CD14-positive monocyte (primary cell): ENCODE measurements at regions not wholly inside any gene's neighbourhood (a gene's known extent, or its start where the extent isn't known, plus 50 kb on each side); places are given as distances from the start of the nearest gene placed in this dataset.

Experiments
- DNase-seq, 3 donors: peaks; one replicate each; pipeline ENCODE4 v3.0.0-alpha.2; 2011 to 2022
- H2AFZ ChIP-seq: 2 replicates; pipeline ENCODE4 v1.6.0; 2012; ENCODE audit warnings: mild to moderate bottlenecking, low read depth, low read length, inconsistent platforms; ENCODE audit not compliant: insufficient read depth, poor library complexity, severe bottlenecking
- H3K27ac ChIP-seq, 2 donors: 1 replicate in 1 of 2; 2 replicates in 1 of 2; pipeline ENCODE4 v1.5.1; 2012 to 2013; ENCODE audit warnings: low read length in 2 of 2, control low read depth in 1 of 2, inconsistent platforms in 1 of 2, low read depth in 1 of 2, mild to moderate bottlenecking in 1 of 2
- H3K27me3 ChIP-seq, 2 donors: one replicate each; pipeline versions ENCODE4 v1.6.0 to v1.6.1; 2011 to 2013; ENCODE audit warnings: low read length in 2 of 2; ENCODE audit not compliant: control insufficient read depth in 2 of 2, insufficient read depth in 2 of 2
- H3K36me3 ChIP-seq, 2 donors: replicated peaks in 1 of 2; 1 replicate in 1 of 2; 2 replicates in 1 of 2; pipeline versions ENCODE4 v1.5.1 to v1.6.1; 2012 to 2013; ENCODE audit warnings: low read length in 2 of 2, control low read depth in 1 of 2, inconsistent platforms in 1 of 2, mild to moderate bottlenecking in 1 of 2; ENCODE audit not compliant: insufficient read depth in 2 of 2, control insufficient read depth in 1 of 2
- H3K4me1 ChIP-seq, 2 donors: 1 replicate in 1 of 2; 2 replicates in 1 of 2; pipeline versions ENCODE4 v1.5.1 to v1.6.1; 2012 to 2013; ENCODE audit warnings: low read length in 2 of 2, control low read depth in 1 of 2, inconsistent platforms in 1 of 2, mild to moderate bottlenecking in 1 of 2, moderate library complexity in 1 of 2; ENCODE audit not compliant: insufficient read depth in 2 of 2, control insufficient read depth in 1 of 2
- H3K4me2 ChIP-seq: replicated peaks from 2 replicates; pipeline ENCODE3; 2012; ENCODE audit warnings: low read length, moderate library complexity, mild to moderate bottlenecking; ENCODE audit not compliant: poor library complexity, severe bottlenecking; ENCODE audit errors: extremely low read depth
- H3K4me3 ChIP-seq, 3 experiments: fragments of 200-600 bp in 1 of 3; sonication (generic) in 1 of 3; replicated peaks in 1 of 3; 1 replicate in 2 of 3; 2 replicates in 1 of 3; pipeline ENCODE4 v1.5.1; 2011 to 2013; ENCODE audit warnings: low read length in 3 of 3, mild to moderate bottlenecking in 3 of 3, control low read depth in 2 of 3, low read depth in 2 of 3, inconsistent platforms in 1 of 3, moderate library complexity in 1 of 3
- H3K79me2 ChIP-seq: 2 replicates; pipeline ENCODE4 v1.6.0; 2012; ENCODE audit warnings: mild to moderate bottlenecking, control low read depth, inconsistent platforms, low read length, moderate library complexity; ENCODE audit not compliant: insufficient read depth
- H3K9ac ChIP-seq: 2 replicates; pipeline ENCODE4 v1.6.0; 2017; ENCODE audit warnings: low read length, mild to moderate bottlenecking; ENCODE audit not compliant: insufficient read depth, poor library complexity, severe bottlenecking
- H3K9me3 ChIP-seq, 2 donors: replicated peaks in 1 of 2; 1 replicate in 1 of 2; 2 replicates in 1 of 2; pipeline versions ENCODE4 v1.5.1 to v1.6.1; 2012 to 2013; ENCODE audit warnings: low read length in 2 of 2, control low read depth in 1 of 2; ENCODE audit not compliant: control insufficient read depth in 1 of 2, insufficient read depth in 1 of 2
- H4K20me1 ChIP-seq: 2 replicates; pipeline ENCODE4 v1.6.0; 2012; ENCODE audit warnings: mild to moderate bottlenecking, low read length, control low read depth, moderate library complexity; ENCODE audit not compliant: insufficient read depth
- H3K27ac Mint-ChIP-seq, 7 donors: one replicate each; pipeline ENCODE4 v1.8.0; 2020; ENCODE audit warnings: mild to moderate bottlenecking in 7 of 7, mixed read lengths in 7 of 7, moderate library complexity in 6 of 7, inconsistent platforms in 2 of 7
- H3K27me3 Mint-ChIP-seq, 3 donors: one replicate each; pipeline ENCODE4 v1.8.0; 2021 to 2022; ENCODE audit warnings: low read depth in 3 of 3, mild to moderate bottlenecking in 3 of 3, mixed read lengths in 3 of 3, moderate library complexity in 3 of 3, inconsistent platforms in 1 of 3
- H3K36me3 Mint-ChIP-seq, 2 donors: one replicate each; pipeline ENCODE4 v1.8.0; 2020; ENCODE audit warnings: mixed read lengths in 2 of 2, inconsistent platforms in 1 of 2, mild to moderate bottlenecking in 1 of 2
- H3K4me1 Mint-ChIP-seq: one replicate; pipeline ENCODE4 v1.8.0; 2020; ENCODE audit warnings: mild to moderate bottlenecking, mixed read lengths
- H3K4me3 Mint-ChIP-seq, 2 donors: one replicate each; pipeline ENCODE4 v1.8.0; 2020; ENCODE audit warnings: mild to moderate bottlenecking in 2 of 2, mixed read lengths in 2 of 2, moderate library complexity in 1 of 2
- H3K9me3 Mint-ChIP-seq, 7 donors: one replicate each; pipeline ENCODE4 v1.8.0; 2020 to 2022; ENCODE audit warnings: mixed read lengths in 7 of 7, mild to moderate bottlenecking in 6 of 7, moderate library complexity in 6 of 7, inconsistent platforms in 2 of 7
- CTCF ChIP-seq: fragments of 200-600 bp; IDR thresholded peaks from one replicate; pipeline ENCODE4 v1.8.0; 2022; ENCODE audit warnings: antibody characterized with exemption, mild to moderate bottlenecking
- WGBS: methylation state at CpG from one replicate; pipeline ENCODE4 v1.1.5; 2013; ENCODE audit warnings: missing lambda C conversion rate; ENCODE audit not compliant: insufficient coverage; 5-methylcytosine and 5-hydroxymethylcytosine counted together
- intact Hi-C, 2 donors: fragments of 100-400 bp; cut with micrococcal nuclease; formaldehyde crosslinking; loops; one replicate each; pipeline versions ENCODE4 v1.15.0 to v1.15.1; 2023

- DNase-seq, result no peak
- H3K4me2 ChIP-seq, result no peak overlapping the region
- H3K4me3 Mint-ChIP-seq, result no peak overlapping the region
Observed at GRCh38 chr17:77893144-77894044, 65.1 kb upstream of the TNRC6C start.

More at GRCh38 chr17:77893144-77894044, 65.1 kb upstream of the TNRC6C start:
- 83% methylated on average over 11 of the region's 23 CpGs for WGBS
- TF ChIP-seq CTCF, result no peak
- Histone ChIP-seq H3K9me3 (no peaks in the 10 kb centered on the region), H3K79me2 (no peaks in the 10 kb centered on the region), H3K4me1 (peaks cover 6 to 7% of the 10 kb centered on the region in 2 donors), H2AFZ (no peak overlapping the region), H3K27ac (no peak overlapping the region), H4K20me1 (no peaks in the 10 kb centered on the region), H3K36me3 (no peaks in the 10 kb centered on the region), H3K4me3 (no peak overlapping the region), H3K27me3 (peaks cover 0 to 56% of the 10 kb centered on the region in 2 donors), H3K9ac (no peak overlapping the region)
- H3K27me3 Mint-ChIP-seq, result peaks cover 27 to 63% (median 58%) of the 10 kb centered on the region in 3 donors
- H3K36me3 Mint-ChIP-seq, result no peaks in the 10 kb centered on the region
- H3K4me1 Mint-ChIP-seq, result peaks cover 8% of the 10 kb centered on the region
- intact Hi-C loops, result no loop called here
- peak overlapping the region in 3 of 7 donors; percentile 4 to 76 (median 27) for H3K27ac Mint-ChIP-seq
- H3K9me3 Mint-ChIP-seq, result peaks cover 0 to 4% (median 0%) of the 10 kb centered on the region in 7 donors
